PC-9 (cell line): ENCODE measurements at regions not wholly inside any gene's neighbourhood (a gene's known extent, or its start where the extent isn't known, plus 50 kb on each side); places are given as distances from the start of the nearest gene placed in this dataset.

ENCODE experiments used
- CTCF ChIP-seq: fragments of 200-600 bp; sonication (generic); conservative IDR thresholded peaks from 2 replicates; pipeline ENCODE4 v1.6.1; 2017; ENCODE audit warnings: mixed run types, antibody characterized with exemption, mild to moderate bottlenecking, moderate library complexity
- EZH2 ChIP-seq: fragments of 200-600 bp; sonication (generic); IDR thresholded peaks from 2 replicates; pipeline ENCODE4 v1.8.0; 2017; ENCODE audit warnings: antibody characterized with exemption, low read depth

- TF ChIP-seq CTCF (no peak), EZH2 (no peak)
Observed at GRCh38 chr6:12472601-12473038, 182.5 kb downstream of the EDN1 start.
